DND-41 (cell line): ENCODE measurements at regions not wholly inside any gene's neighbourhood (a gene's known extent, or its start where the extent isn't known, plus 50 kb on each side); places are given as distances from the start of the nearest gene placed in this dataset.
"Not testable (repeated sequence)": the region's sequence is repeated elsewhere in the genome, so short reads cannot be mapped to it uniquely, and the experiment has no call there.

ENCODE experiments used
- ATAC-seq: fragments of 200-7000 bp; cut with Tn5 transposase; 3 replicates; pipeline ENCODE4 v1.9.1; 2021; ENCODE audit warnings: low read depth; ENCODE audit not compliant: insufficient read depth
- DNase-seq: peaks from one replicate; pipeline ENCODE4 v3.0.0-alpha.2; 2020
- H2AFZ ChIP-seq: 2 replicates; pipeline ENCODE4 v1.6.0; 2012; ENCODE audit warnings: low read depth, low read length
- H3K27ac ChIP-seq: 2 replicates; pipeline ENCODE4 v1.5.1; 2012; ENCODE audit warnings: low read length, inconsistent platforms
- H3K27me3 ChIP-seq: fragments of 200-600 bp; sonication (generic); 2 replicates; pipeline ENCODE4 v1.6.0; 2012; ENCODE audit warnings: low read length, mild to moderate bottlenecking, inconsistent platforms; ENCODE audit not compliant: insufficient read depth, poor library complexity
- H3K36me3 ChIP-seq: 2 replicates; pipeline ENCODE4 v1.5.1; 2012; ENCODE audit warnings: low read length, inconsistent platforms; ENCODE audit not compliant: insufficient read depth
- H3K4me1 ChIP-seq: 2 replicates; pipeline ENCODE4 v1.5.1; 2012; ENCODE audit warnings: mild to moderate bottlenecking, low read length; ENCODE audit not compliant: insufficient read depth
- H3K4me2 ChIP-seq: 2 replicates; pipeline ENCODE4 v1.6.0; 2012; ENCODE audit warnings: mild to moderate bottlenecking, moderate library complexity, low read length, inconsistent platforms; ENCODE audit not compliant: insufficient read depth
- H3K4me3 ChIP-seq, 2 experiments: fragments of 200-600 bp in 1 of 2; shearing (Covaris generic) in 1 of 2; 2 replicates each; pipeline ENCODE4 v1.5.1; 2012 to 2016; ENCODE audit warnings: inconsistent platforms in 2 of 2, low read length in 2 of 2, mild to moderate bottlenecking in 2 of 2, low read depth in 1 of 2, moderate library complexity in 1 of 2
- H3K79me2 ChIP-seq: 2 replicates; pipeline ENCODE4 v1.6.0; 2012; ENCODE audit warnings: low read length, inconsistent platforms; ENCODE audit not compliant: insufficient read depth
- H3K9ac ChIP-seq: 2 replicates; pipeline ENCODE4 v1.6.0; 2012; ENCODE audit warnings: low read depth, mild to moderate bottlenecking, inconsistent platforms, low read length, moderate library complexity
- H3K9me3 ChIP-seq: 2 replicates; pipeline ENCODE4 v1.5.1; 2012; ENCODE audit warnings: low read length, moderate library complexity, mild to moderate bottlenecking, inconsistent platforms; ENCODE audit not compliant: insufficient read depth, severe bottlenecking
- H4K20me1 ChIP-seq: 2 replicates; pipeline ENCODE4 v1.6.0; 2012; ENCODE audit warnings: low read length; ENCODE audit not compliant: insufficient read depth
- CTCF ChIP-seq: IDR thresholded peaks from 2 replicates; pipeline ENCODE4 v1.5.1; 2012; ENCODE audit warnings: borderline replicate concordance, low read length, moderate library complexity, mild to moderate bottlenecking; ENCODE audit not compliant: poor library complexity, severe bottlenecking; ENCODE audit errors: extremely low read depth
- EZH2 ChIP-seq: IDR thresholded peaks from 3 replicates; pipeline ENCODE4 v1.6.1; 2012; ENCODE audit warnings: borderline replicate concordance, low read depth, mild to moderate bottlenecking, moderate library complexity, low read length, inconsistent platforms; ENCODE audit not compliant: severe bottlenecking

- ATAC-seq (no peak), DNase-seq (no peak)
- H3K27me3 ChIP-seq = no peaks in the 10 kb centered on the region
These were observed 778.6 kb downstream of the KCNJ2 start for GRCh38 chr17:70947636-70948565.

GRCh38 chr17:70953140-70953539, 783.8 kb downstream of the KCNJ2 start:
- H3K4me2 ChIP-seq, H2AFZ ChIP-seq, H3K79me2 ChIP-seq, DNase-seq, ATAC-seq, H3K4me1 ChIP-seq, H3K9me3 ChIP-seq, H3K27ac ChIP-seq, H3K9ac ChIP-seq, H3K27me3 ChIP-seq, H4K20me1 ChIP-seq, H3K36me3 ChIP-seq, H3K4me3 ChIP-seq: not testable (repeated sequence)

More at GRCh38 chr17:70947636-70948565, 778.6 kb downstream of the KCNJ2 start:
- H3K9me3 ChIP-seq = no peaks in the 10 kb centered on the region
- no peaks in the 10 kb centered on the region for H3K4me1 ChIP-seq
- no peak for TF ChIP-seq CTCF
- no peak for TF ChIP-seq EZH2
- no peak overlapping the region for H3K27ac ChIP-seq
- no peaks in the 10 kb centered on the region for H4K20me1 ChIP-seq
- no peaks in the 10 kb centered on the region for H3K36me3 ChIP-seq
- no peak overlapping the region for H2AFZ ChIP-seq
- H3K4me2 ChIP-seq = no peak overlapping the region
- H3K9ac ChIP-seq = no peak overlapping the region
- H3K79me2 ChIP-seq = no peaks in the 10 kb centered on the region
- no peak overlapping the region for H3K4me3 ChIP-seq

- H3K9me3 ChIP-seq = peaks cover 3% of the 10 kb centered on the region
- no peak for DNase-seq
These were observed 786.1 kb downstream of the KCNJ2 start for GRCh38 chr17:70955441-70955840.

More at GRCh38 chr17:70955441-70955840, 786.1 kb downstream of the KCNJ2 start:
- Histone ChIP-seq H3K27ac (no peak overlapping the region), H3K9ac (no peak overlapping the region), H3K27me3 (no peaks in the 10 kb centered on the region), H2AFZ (no peak overlapping the region), H4K20me1 (no peaks in the 10 kb centered on the region), H3K4me1 (no peaks in the 10 kb centered on the region), H3K4me3 (no peak overlapping the region), H3K36me3 (no peaks in the 10 kb centered on the region), H3K4me2 (no peak overlapping the region), H3K79me2 (no peaks in the 10 kb centered on the region)
- no peak for ATAC-seq
- TF ChIP-seq EZH2 = no peak
- no peak for TF ChIP-seq CTCF
